Fibroblast of pulmonary artery (primary cell): ENCODE measurements at regions not wholly inside any gene's neighbourhood (a gene's known extent, or its start where the extent isn't known, plus 50 kb on each side); places are given as distances from the start of the nearest gene placed in this dataset.

Experiments used
- DNase-seq: peaks from one replicate; pipeline ENCODE4 v3.0.0-alpha.2; 2010; ENCODE audit warnings: low read depth
- H3K4me3 ChIP-seq: replicated peaks from 2 replicates; pipeline ENCODE4 v1.5.1; 2011; ENCODE audit warnings: low read depth, mild to moderate bottlenecking, control low read depth, low read length, moderate library complexity
- TF ChIP-seq, protein P1 (sequence below): IDR thresholded peaks from 2 replicates; pipeline ENCODE4 v1.5.1; 2011; ENCODE audit warnings: mild to moderate bottlenecking, control low read depth, low read length, inconsistent platforms; ENCODE audit errors: missing control alignments

DNA sequence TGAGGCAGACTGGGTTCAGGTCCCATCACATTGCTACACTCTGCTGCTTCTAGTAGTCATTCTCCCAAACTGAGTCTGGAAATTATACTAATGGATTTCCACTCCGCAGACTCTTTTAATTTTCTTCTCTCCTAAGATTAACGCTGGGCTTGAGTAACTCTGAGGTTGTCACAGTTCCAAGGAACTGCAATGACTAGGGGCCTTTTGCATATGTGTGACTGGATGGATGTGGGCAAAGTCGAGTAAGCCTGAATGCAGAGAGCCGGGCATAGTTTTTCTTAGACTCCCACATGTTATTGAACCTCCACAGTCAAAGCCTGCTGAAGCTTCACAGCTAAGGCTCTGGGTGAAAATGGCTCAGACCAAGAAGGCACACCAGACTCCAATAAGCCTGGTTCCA, 160.9 kb upstream of the PROX1 start:
- DNase-seq: no peak
- H3K4me3 ChIP-seq: no peak overlapping the region
- TF ChIP-seq, protein P1, sequence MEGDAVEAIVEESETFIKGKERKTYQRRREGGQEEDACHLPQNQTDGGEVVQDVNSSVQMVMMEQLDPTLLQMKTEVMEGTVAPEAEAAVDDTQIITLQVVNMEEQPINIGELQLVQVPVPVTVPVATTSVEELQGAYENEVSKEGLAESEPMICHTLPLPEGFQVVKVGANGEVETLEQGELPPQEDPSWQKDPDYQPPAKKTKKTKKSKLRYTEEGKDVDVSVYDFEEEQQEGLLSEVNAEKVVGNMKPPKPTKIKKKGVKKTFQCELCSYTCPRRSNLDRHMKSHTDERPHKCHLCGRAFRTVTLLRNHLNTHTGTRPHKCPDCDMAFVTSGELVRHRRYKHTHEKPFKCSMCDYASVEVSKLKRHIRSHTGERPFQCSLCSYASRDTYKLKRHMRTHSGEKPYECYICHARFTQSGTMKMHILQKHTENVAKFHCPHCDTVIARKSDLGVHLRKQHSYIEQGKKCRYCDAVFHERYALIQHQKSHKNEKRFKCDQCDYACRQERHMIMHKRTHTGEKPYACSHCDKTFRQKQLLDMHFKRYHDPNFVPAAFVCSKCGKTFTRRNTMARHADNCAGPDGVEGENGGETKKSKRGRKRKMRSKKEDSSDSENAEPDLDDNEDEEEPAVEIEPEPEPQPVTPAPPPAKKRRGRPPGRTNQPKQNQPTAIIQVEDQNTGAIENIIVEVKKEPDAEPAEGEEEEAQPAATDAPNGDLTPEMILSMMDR: no peak

DNA sequence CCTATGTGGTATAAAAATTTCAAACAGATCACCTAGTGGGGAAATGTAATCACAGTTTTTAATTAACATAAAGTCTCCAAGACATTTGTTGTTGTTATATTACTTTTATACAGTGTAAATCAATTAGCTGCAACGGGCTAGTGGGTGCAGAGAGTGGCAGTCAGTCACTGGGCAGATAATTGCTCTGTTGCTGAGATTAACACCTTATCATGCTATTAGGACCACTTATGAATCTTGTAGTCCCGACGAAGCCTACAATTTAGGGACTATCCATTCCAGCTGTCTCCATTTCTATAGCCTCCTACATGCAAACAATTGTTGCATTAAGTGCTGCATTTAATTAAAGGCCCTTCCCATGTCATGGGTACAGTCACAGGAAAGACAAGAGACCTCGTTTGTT, 158.9 kb upstream of the PROX1 start:
- no peak for DNase-seq
- H3K4me3 ChIP-seq: no peak overlapping the region
- TF ChIP-seq, protein P1: no peak

DNA sequence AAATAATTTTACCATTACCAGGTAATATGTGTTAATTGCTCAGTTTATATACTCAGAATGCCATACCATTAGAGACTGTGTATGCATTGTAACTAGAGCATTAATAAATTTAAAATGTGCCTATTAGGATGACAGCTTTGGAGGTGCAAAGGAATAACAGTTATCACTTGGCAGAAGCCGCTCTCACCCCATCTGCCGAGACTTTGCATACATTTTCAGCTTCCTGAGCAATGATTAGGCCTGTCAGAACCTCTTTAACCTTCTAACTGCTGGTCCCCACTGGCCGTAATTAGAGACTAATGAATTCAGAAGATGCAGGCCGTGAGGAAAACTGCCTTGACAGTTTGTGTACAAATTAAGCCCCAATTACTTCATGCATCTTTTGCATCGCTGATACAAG, 158.0 kb upstream of the PROX1 start:
- no peak for DNase-seq
- TF ChIP-seq, protein P1: no peak
- no peak overlapping the region for H3K4me3 ChIP-seq

DNA sequence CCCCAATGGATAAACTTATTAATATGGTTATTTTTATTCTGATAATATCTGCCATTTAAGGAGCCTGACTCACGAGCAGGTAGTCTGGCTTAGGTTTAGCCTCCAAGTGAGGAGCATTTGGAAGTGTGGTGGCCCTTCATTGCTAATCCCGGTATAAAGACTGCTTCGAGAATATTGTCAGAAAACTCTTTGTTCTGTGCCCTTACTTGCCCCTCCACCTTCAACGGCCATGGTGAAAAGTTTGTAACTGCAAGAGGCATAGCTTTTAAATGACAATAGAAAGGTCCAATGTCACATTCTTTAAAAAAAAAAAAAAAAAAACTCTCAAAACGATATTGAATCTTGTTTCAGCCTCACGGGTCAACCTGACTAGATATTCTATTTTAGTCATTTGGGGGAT, 157.4 kb upstream of the PROX1 start:
- TF ChIP-seq, protein P1: no peak
- DNase-seq: no peak

DNA sequence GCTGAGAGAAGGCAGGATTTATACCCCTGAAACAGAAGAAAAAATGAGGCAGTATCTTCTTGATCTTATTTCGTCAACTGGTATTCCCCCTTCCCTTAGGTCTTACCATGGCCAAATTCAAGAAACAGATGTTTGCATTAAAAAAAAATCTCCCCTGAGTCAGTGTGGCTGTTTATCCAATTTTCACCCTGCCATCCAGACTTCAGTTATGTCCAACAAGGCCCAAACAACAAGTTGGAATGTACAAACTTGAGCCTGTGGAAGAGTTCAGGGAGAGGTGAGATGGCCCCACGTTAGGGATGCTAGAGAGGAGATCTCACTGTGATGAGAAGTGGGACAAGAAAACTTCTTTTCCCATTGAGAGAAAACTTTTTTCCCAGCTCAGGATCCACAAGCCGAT, 147.2 kb upstream of the PROX1 start:
- TF ChIP-seq, protein P1: no peak
- no peak for DNase-seq

More for the DNA sequence above, 157.4 kb upstream of the PROX1 start:
- H3K4me3 ChIP-seq: no peak overlapping the region

DNA sequence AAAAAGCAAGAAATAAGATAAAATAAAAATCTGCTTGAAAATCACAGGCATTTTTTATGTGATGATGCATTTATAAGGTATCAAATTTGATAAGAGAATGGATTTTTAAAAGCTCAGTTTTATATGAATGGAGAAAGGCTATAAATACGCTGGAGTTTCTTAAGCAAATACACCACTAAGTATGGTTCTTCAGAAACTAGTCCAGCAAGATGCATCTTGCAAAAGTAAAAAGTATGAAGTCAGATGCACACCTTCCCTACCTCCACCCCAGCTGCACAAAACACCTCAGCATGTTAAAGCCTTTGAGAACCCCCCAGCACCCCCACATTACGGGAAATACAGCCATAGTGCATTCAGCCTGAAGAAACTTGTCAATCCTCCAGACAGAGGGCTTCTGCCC, 143.1 kb upstream of the PROX1 start:
- TF ChIP-seq, protein P1: no peak
- H3K4me3 ChIP-seq: no peak overlapping the region
- no peak for DNase-seq

More for the DNA sequence above, 147.2 kb upstream of the PROX1 start:
- H3K4me3 ChIP-seq: no peak overlapping the region

DNA sequence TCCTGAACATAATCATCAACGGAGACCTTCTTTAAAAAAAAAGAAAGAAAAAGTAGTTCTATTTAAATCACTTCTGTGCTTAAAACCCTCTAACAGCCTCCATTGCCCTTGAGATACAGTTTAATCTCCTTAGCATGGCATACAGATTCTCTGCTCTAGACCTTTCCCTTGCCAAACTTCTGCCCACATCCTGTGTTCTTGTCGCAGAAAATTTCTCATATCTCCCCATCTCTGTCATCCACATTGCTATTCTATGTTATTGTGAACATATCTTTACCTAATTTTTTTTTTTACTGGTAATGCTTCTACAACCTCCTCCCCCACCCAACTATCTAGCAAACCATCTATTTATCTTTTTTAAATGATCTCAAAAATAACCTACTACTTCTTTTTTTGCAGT, 135.7 kb upstream of the PROX1 start:
- TF ChIP-seq, protein P1: no peak
- no peak overlapping the region for H3K4me3 ChIP-seq
- no peak for DNase-seq
